GM21360 (cell line): ENCODE measurements at regions not wholly inside any gene's neighbourhood (a gene's known extent, or its start where the extent isn't known, plus 50 kb on each side); places are given as distances from the start of the nearest gene placed in this dataset.

Experiments
- ATAC-seq: cut with Tn5 transposase; IDR thresholded peaks from one replicate; pipeline ENCODE4 v1.9.1; 2021; ENCODE audit warnings: mild to moderate bottlenecking, moderate library complexity; ENCODE audit not compliant: unreplicated experiment

- no peak for ATAC-seq
These were observed 229.2 kb downstream of the PTTG2 start for GRCh38 chr4:38189445-38189844.

GRCh38 chr4:38190717-38191178, 230.6 kb downstream of the PTTG2 start:
- no peak for ATAC-seq

GRCh38 chr4:38192516-38192915, 232.3 kb downstream of the PTTG2 start:
- no peak for ATAC-seq

- no peak for ATAC-seq
These were observed 233.2 kb downstream of the PTTG2 start for GRCh38 chr4:38193236-38193863.

GRCh38 chr4:38194047-38194602, 233.9 kb downstream of the PTTG2 start:
- no peak for ATAC-seq

GRCh38 chr4:38195486-38195885, 235.3 kb downstream of the PTTG2 start:
- no peak for ATAC-seq

- ATAC-seq: no peak
These were observed 235.7 kb downstream of the PTTG2 start for GRCh38 chr4:38195911-38196310.

GRCh38 chr4:38202242-38202641, 242.0 kb downstream of the PTTG2 start:
- ATAC-seq: no peak

- ATAC-seq: no peak
These were observed 243.4 kb downstream of the PTTG2 start for GRCh38 chr4:38203609-38204008.

- no peak for ATAC-seq
These were observed 244.3 kb downstream of the PTTG2 start for GRCh38 chr4:38204339-38205035.

GRCh38 chr4:38205261-38205660, 245.1 kb downstream of the PTTG2 start:
- no peak for ATAC-seq

- ATAC-seq: no peak
These were observed 246.9 kb downstream of the PTTG2 start for GRCh38 chr4:38207110-38207457.

- no peak for ATAC-seq
These were observed 249.5 kb downstream of the PTTG2 start for GRCh38 chr4:38209654-38210053.

GRCh38 chr4:38210396-38211114, 250.4 kb downstream of the PTTG2 start:
- no peak for ATAC-seq

GRCh38 chr4:38211885-38212284, 251.7 kb downstream of the PTTG2 start:
- no peak for ATAC-seq

GRCh38 chr4:38213083-38213805, 253.0 kb downstream of the PTTG2 start:
- ATAC-seq: no peak

- no peak for ATAC-seq
These were observed 262.7 kb downstream of the PTTG2 start for GRCh38 chr4:38222892-38223291.

- ATAC-seq: no peak
These were observed 263.1 kb downstream of the PTTG2 start for GRCh38 chr4:38223306-38223705.

- ATAC-seq: no peak
These were observed 263.6 kb downstream of the PTTG2 start for GRCh38 chr4:38223782-38224236.

GRCh38 chr4:38224850-38225249, 264.7 kb downstream of the PTTG2 start:
- no peak for ATAC-seq

- no peak for ATAC-seq
These were observed 266.0 kb downstream of the PTTG2 start for GRCh38 chr4:38226170-38226569.
